Vagina (tissue), 2 donors: ENCODE measurements at regions not wholly inside any gene's neighbourhood (a gene's known extent, or its start where the extent isn't known, plus 50 kb on each side); places are given as distances from the start of the nearest gene placed in this dataset.

Experiments used
- CTCF ChIP-seq, 3 experiments: fragments of 450-650 bp in 2 of 3; fragments of 200-600 bp in 1 of 3; sonication (generic) in 1 of 3; IDR thresholded peaks; one replicate each; pipeline ENCODE4 v1.5.1; 2017 to 2019; ENCODE audit warnings: antibody characterized with exemption in 3 of 3, mild to moderate bottlenecking in 2 of 3, moderate library complexity in 2 of 3
- POLR2A ChIP-seq, 2 donors: fragments of 450-650 bp; IDR thresholded peaks; one replicate each; pipeline ENCODE4 v1.6.1; 2017; ENCODE audit warnings: antibody characterized with exemption in 2 of 2, mild to moderate bottlenecking in 2 of 2, moderate library complexity in 2 of 2

- TF ChIP-seq POLR2A (IDR thresholded peaks at IDR 0.05) (no peak), CTCF (IDR thresholded peaks at IDR 0.05) (no peak)
Observed at GRCh38 chr6:24032896-24033688, 92.9 kb upstream of the NRSN1 start.
